GM21528 (cell line): ENCODE measurements at regions not wholly inside any gene's neighbourhood (a gene's known extent, or its start where the extent isn't known, plus 50 kb on each side); places are given as distances from the start of the nearest gene placed in this dataset.
"Not testable (repeated sequence)": the region's sequence is repeated elsewhere in the genome, so short reads cannot be mapped to it uniquely, and the experiment has no call there.

Experiments
- ATAC-seq: cut with Tn5 transposase; IDR thresholded peaks from one replicate; pipeline ENCODE4 v1.9.1; 2021; ENCODE audit warnings: mild to moderate bottlenecking, moderate library complexity; ENCODE audit not compliant: unreplicated experiment, low FRiP score

DNA sequence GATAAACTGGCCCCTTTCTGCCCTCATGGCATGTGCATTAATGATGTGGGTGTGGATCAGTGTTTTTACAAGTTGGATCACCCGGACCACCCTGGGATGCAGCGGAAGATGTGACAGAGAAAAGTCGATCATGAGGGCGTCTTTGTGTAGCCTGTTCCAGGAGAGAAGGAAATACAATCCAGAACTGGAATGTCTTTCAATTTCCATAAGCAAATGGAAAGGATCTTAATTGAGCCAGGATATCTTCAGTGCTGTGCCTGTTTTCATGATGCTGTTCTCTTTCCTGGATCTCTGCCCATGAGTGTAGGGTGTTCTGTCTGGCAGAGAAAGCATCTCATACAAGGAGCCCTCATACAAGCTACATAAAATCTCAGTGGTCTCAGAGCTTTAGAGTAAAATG lies 481.4 kb downstream of the XYLT1 start:
- ATAC-seq, result no peak

DNA sequence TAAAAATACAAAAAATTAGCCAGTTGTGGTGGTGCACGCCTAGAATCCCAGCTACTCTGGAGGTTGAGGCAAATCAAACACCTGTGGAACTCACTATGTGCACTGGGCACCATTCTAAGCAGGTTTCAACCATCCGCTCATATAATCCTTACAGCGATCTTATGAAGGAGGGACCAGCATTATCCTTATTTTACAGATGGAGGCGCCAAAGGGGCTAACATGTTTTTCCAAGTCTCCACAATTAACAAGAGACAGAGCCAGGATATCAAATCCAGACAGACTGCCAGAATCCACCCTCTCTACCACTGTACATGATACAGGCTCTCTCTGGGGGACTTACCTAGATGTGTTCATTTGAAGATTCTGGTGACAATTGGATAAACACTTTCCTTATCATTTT lies 479.0 kb downstream of the XYLT1 start:
- ATAC-seq, result no peak

DNA sequence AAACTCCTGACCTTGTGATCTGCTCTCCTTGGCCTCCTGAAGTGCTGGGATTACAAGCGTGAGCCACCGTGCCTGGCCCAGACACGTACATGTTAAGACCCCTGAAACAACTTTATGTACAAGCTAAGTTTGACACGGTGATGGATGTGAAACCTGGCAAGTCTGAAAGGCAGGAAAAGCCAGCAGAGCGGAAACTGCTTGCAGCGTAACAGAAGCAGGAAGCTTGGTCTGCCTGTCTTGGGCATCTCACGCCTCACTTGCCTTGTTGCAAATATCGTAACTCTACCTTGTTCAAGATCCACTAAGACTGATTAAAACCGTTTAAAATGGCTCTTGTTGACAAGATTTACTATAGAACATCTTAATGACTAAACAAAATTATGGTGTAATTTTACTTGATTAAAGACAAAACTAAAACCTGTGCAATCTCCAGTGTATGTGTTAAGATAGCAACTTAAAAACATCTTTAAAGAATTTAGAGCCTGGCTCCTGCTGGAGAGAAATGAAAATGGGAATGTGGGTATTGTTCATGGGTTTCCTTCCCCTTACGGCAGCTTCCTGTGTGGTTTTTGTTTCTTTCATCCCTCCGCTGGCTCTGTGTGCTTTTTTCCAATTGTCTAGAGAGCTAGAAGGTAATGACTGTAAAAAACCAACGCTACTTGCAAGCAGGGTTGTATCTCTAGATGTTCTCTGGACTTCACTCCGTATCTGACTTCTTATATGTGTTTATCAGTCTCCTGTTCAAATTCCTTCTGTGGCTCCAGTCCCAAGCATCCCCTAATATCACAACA lies 477.6 kb downstream of the XYLT1 start:
- no peak for ATAC-seq

DNA sequence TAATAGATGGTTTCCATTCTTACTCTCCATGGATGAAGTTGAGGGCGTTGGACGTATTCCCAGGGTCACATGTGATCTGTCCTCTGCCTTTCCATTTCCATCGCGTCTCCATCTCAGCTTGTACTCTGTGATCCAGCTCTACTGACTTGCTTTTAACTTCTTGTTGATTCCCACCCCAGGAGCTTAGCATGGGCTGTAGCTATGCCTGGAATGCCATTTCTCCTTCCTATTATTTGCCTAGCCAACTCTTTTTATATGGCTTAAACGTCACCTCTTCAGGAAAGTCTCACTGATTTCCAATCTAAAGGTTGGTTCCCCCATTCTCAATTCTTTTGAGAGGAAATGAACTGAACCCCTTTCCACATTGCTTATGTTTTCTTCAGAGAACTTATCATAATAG lies 475.9 kb downstream of the XYLT1 start:
- no peak for ATAC-seq

DNA sequence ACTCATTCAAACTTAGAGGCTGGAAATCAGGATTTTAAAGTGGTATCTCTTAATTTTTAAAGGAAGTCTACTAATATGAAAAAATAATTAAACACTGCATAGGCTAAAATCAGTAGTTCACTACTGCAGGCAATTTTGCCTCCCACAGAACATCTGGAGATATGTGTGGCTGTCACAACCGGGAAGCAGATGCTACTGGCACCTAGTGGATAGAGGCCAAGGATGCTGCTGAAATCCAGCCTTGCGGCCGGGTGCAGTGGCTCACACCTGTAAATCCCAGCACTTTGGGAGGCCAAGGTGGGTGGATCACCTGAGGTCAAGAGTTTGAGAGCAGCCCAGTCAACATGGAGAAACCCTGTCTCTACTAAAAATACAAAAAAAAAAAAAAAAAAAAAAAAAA lies 473.9 kb downstream of the XYLT1 start:
- no peak for ATAC-seq

DNA sequence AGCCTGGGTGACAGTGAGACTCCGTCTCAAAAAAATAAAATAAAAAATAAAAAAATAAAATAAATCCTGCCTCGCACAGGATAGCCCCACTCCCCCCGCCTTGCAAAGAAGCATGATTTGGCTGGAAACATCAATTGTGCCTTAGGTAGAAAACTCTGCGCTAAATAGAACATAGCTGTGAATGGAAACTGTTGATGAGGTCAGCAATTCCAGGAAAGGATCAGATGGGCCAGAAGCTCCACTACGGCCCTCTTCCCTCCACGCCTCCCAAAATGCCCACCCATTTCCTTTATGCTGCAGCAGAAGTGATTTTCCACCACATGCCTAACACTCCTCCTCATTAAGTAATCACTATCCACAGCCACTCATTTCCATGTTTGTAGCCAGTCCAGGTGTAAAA lies 473.4 kb downstream of the XYLT1 start:
- ATAC-seq, result no peak

DNA sequence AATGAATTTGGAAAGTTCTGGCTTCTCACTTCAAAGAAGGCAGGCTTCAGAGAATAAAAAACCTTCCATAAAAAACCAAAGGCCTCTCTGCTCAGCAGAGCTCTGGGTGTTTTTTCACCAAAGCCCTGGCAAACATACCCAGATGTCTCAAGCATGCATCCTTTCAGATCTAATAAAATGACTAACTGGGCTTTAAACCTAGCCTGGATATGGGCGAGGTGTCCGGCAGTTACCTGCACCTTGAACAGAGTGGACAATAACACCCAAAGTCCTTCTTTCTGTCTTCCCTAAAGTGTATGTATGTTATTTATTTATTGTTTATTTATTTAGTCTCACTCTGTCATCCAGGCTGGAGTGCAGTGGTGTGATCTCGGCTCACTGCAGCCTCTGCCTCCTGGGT lies 469.3 kb downstream of the XYLT1 start:
- no peak for ATAC-seq

DNA sequence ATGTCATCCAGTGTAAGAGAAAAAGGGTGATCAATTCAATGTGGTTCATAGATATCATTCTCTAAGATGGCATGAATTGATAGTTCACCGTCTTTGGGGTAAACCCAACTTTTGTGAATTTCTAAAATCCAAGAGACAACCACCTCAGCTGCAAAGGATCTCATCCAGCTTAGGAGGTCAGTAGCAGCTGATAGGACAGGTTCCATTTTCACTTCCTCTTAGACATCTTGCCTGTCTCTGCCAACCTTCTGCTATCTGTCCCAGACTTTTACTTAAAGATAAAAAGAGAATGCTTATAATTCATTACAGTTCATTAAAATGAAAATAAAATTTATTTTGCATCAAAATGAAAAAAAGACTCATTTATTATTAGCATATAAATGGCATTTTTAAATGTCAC lies 468.2 kb downstream of the XYLT1 start:
- ATAC-seq, result no peak

DNA sequence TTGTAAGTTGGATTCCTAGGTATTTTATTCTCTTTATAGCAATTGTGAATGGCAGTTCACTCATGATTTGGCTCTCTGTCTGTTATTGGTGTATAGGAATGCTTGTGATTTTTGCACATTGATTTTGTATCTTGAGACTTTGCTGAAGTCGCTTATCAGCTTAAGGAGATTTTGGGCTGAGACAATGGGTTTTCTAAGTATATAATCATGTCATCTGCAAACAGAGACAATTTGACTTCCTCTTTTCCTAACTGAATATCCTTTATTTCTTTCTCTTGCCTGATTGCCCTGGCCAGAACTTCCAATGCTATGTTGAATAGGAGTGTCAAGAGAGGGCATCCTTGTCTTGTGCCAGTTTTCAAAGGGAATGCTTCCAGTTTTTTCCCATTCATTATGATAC lies 464.8 kb downstream of the XYLT1 start:
- ATAC-seq, result not testable (repeated sequence)

DNA sequence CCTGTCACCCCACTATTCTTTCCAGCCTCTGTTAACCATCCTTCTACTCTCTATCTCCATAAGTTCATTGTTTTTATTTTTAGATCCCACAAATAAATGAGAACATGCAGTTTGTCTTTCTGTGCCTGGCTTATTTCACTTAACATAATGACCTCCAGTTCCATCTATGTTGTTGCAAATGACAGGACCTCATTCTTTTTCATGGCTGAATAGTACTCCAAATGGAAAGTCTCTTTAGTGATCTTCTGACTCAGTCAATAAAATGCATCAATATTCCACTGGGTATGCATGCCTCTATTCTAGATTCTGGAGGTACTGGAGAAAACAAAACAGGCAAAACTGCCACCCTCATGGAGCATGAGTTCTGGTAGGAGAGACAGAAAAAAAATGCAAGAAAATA lies 459.0 kb downstream of the XYLT1 start:
- no peak for ATAC-seq

DNA sequence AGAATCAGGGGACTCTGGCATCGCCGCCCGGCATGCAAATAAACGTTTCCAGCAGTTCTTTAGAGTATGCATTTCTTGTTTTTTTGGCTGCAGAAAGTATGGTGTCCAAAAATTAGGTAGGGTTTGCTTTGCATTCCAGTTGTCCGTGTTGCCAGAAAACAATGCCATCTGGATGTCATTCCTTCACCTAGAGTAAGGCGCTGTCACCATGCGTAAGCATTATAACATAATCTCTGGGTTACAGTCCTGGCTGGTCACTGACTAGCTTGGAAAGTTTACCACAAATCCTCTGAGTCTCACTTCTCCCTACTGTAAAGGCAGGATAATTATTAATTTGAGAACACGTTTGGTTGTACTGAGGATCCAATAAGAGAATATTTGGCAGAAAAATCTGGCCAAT lies 457.7 kb downstream of the XYLT1 start:
- ATAC-seq, result no peak

DNA sequence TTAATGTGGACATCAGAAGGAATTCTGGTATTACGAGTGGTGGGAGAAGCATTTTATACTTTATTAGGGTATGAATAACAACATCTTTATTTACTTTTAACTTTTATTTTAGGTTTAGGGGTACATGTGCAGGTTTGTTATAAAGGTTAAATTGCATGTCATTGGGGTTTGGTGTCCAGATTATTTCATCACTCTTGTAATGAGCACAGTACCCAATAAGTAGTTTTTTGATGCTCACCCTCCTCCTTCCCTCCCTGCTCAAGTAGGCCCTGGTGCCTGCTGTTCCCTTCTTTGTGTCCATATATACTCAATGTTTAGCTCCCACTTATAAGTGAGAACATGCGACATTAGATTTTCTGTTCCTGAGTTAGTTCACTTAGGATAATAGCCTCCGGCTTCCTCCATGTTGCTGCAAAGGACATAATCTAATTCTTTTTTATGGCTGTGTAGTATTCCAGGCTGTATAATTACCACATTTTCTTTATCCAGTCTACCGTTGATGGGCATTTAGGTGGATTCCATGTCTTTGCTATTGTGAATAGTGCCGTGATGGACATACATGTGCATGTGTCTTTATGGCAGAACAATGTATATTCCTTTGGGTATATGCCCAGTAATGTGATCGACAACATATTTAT lies 456.2 kb downstream of the XYLT1 start:
- no peak for ATAC-seq

DNA sequence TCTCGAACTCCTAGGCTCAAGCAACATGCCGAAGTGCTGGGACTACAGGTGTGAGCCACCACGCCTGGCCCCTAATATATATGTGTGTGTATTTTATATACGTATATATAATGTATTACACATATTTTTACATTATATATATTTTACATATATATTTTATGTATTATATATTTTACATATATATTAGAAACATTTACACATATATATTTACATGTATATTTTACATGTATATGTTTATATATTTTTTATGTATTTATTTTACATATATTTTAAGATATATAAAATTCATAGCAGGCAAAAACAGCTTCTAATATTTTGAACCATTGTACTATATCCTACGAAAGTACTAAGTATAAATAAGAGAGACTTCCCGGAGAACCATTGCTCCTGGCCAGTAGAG lies 455.1 kb downstream of the XYLT1 start:
- ATAC-seq, result no peak

DNA sequence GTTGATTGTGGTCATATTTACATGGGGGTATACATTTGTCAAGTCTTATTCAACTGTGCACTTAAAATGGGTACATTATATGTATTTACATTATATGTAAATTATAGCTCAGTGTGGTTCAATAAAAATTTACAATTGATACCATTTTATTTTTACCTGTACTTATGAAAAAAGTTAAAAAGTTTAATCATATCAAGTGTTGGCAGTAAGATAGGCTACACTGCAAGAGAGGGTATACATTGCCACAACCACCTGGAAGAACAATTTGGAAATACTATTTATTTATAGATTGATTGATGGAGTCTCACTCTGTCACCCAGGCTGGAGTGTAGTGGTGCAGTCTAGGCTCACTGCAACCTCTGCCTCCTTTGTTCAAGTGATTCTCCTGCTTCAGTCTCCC lies 453.3 kb downstream of the XYLT1 start:
- ATAC-seq, result no peak

DNA sequence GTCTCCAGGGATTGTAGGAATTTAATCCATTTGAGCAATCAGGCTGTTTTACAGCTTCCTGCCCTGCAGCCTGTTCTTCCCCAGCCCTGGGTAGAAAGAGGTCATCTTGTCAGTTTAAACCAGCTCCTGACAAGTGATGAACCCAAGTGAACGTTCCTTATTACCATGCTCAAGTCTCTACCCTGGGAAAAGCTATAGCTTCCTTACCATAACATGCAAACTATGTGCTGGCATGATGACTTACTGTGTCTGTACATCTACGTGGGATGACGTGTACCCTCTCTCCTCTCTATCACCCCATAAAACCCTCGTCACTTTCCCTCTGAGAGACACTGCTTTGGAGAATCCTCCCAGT lies 452.2 kb downstream of the XYLT1 start:
- no peak for ATAC-seq

DNA sequence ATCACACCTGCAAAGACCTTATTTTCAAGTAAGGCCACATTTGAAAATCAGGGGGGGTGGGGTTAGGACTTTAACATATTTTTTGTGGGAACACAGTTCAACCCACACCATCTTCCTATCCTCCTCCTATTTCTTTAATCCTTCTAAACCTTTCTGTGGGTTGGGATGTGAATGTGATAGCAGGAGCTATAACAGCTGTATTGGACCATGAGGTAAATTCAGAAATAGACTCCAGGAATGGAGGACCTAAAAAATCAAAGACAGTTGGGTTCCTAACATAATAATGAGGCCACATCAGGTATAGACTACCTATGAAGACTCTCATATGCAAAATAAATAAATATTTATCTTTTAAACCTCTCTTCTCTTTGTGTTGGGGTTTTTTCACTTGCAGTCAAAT lies 451.4 kb downstream of the XYLT1 start:
- no peak for ATAC-seq

DNA sequence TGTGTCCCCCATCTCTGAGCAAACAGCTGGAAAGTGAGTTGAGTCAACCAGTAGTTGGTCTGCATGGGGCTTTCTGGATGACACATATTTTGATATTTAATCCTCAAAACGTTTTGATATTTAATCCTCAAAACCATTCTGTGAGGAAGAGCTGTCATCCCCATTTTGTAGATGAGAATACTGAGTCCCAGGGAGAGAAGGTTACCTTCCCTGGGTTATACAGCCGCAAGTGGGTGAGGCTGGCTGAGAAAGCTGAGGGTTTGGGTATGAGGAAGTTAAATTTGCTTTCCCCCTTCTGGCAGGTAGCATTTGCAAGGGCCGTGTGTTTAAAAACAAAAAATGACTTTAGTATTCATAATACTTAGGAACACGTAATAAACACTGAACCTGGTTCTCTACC lies 447.2 kb downstream of the XYLT1 start:
- ATAC-seq, result no peak

DNA sequence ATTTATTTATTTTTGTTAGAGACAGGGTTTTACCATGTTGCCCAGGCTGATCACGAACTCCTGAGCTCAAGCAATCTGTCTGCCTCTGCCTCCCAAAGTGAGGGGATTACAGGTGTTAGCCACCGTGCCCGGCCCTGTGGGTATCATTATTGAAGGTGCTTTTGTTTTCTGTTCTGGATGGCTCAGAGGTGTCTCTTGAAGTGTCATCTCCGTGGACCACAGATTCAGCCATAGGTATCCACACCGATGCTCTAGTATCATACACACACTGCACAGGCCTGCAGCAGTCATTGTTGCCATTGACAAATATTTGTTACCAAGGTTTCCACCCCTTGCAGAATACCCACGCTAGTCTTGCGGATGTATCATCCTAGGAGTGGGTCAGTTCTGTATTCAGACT lies 446.2 kb downstream of the XYLT1 start:
- no peak for ATAC-seq

DNA sequence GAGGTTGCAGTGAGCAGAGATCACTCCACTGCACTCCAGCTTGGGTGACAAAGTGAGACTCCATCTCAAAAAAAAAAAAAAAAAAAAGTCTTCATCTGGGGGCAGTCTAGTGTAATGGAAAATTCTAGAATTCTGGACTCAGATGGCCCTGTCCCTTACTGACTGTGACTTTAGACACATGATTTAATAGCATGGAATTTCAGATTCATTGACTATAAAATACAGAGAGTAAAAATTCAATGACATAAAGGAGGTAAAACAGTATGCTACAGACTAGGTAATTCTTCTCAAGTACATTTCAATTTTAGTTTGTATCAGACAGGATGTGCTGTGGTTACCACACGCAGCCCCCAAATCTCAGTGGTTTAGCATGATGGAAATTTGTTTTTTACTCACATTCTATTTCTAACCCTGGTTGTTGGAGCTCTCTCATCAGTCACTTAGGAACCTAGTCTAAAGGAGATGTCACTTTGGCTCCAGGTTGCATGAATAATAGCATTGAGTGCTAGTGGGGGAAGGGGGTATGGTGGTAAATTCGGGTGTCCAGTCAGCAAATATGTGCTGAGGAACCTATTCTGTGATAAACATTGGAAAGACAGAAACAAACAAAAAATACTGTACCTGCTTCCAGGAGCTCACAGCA lies 444.0 kb downstream of the XYLT1 start:
- ATAC-seq, result peak; percentile 82

DNA sequence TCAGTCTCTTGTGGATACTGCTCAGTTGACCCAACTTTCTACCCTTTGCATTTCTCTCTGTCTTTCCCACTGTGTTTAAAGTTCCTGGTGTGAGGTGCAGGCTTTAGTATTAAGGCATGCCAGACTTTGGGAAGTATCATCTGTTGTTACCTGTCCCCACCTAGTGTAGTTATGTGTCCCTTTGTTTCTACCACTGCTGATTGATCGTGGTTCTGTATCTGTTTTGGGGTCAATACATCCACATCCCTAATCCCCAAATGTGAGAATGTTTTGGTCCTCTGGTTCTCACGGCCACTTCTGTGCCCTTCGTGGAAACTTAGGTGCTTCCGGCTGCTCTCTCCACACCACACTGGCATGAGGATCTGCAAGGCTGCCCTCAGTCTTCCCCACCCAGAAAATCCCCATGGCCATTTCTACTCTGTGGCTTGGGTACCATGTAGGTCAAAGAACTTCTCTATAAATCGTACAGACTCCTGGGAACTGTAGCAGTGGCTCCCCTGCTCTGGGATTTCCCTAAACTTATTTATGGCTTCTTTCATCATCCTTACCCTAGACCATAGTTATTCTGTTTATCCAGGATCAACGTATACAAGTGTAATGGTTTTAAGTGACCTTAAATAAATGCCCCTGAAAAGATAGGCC lies 443.2 kb downstream of the XYLT1 start:
- peak; percentile 41 for ATAC-seq

DNA sequence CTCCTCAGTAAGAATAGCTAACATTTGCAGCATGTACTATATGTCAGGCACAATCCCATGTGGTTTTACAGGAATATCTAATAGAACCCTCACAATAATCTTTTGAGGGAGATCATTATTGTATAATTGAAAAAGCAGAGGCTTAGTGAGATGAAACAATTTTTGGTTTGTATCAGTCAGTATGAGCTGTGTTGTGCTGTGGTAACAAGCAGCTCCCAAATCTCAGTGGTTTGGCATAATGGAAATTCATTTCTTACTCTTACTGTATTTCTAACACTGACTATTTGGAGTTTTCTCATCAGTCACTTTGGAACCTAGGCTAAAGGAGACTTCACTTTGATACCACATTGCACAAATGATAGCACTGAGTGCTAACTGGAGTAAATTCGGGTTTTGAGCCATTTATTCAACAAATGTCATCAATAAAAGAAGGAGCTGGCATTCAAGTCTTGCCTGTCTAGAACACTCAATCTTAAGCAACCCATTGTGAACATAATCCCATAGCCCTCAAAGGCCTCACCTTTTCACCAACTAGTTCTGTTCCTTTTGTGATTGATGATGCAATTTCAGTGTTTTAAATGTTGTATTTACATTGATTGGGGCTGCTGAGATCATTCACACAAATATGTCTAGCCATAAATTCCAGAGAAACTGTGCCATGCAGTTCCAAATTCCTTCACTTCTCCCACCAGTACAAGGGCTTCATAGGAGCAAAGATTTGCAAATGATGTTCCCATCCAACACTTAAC lies 441.0 kb downstream of the XYLT1 start:
- ATAC-seq, result no peak
